GM21381 (cell line): ENCODE measurements at regions not wholly inside any gene's neighbourhood (a gene's known extent, or its start where the extent isn't known, plus 50 kb on each side); places are given as distances from the start of the nearest gene placed in this dataset.

Experiments used
- ATAC-seq: cut with Tn5 transposase; IDR thresholded peaks from one replicate; pipeline ENCODE4 v1.9.1; 2021; ENCODE audit warnings: mild to moderate bottlenecking, moderate library complexity; ENCODE audit not compliant: unreplicated experiment

GRCh38 chr7:21084286-21084685, 297.6 kb upstream of the SP8 start:
- no peak for ATAC-seq

- ATAC-seq: no peak
These were observed 300.0 kb upstream of the SP8 start for GRCh38 chr7:21086688-21087087.

- no peak for ATAC-seq
These were observed 303.0 kb upstream of the SP8 start for GRCh38 chr7:21089653-21090052.

- no peak for ATAC-seq
These were observed 306.3 kb upstream of the SP8 start for GRCh38 chr7:21092766-21093702.

GRCh38 chr7:21094589-21094988, 307.9 kb upstream of the SP8 start:
- ATAC-seq: no peak

GRCh38 chr7:21099432-21099831, 312.7 kb upstream of the SP8 start:
- ATAC-seq: no peak

- no peak for ATAC-seq
These were observed 313.3 kb upstream of the SP8 start for GRCh38 chr7:21099955-21100354.

GRCh38 chr7:21101541-21101940, 314.9 kb upstream of the SP8 start:
- no peak for ATAC-seq

- ATAC-seq: no peak
These were observed 316.9 kb upstream of the SP8 start for GRCh38 chr7:21103426-21104123.

GRCh38 chr7:21104124-21104500, 317.4 kb upstream of the SP8 start:
- no peak for ATAC-seq

GRCh38 chr7:21106296-21106732, 319.6 kb upstream of the SP8 start:
- ATAC-seq: no peak

GRCh38 chr7:21107101-21107500, 320.4 kb upstream of the SP8 start:
- no peak for ATAC-seq

- ATAC-seq: no peak
These were observed 319.7 kb upstream of the SP4 start for GRCh38 chr7:21108182-21108581.

GRCh38 chr7:21113609-21114415, 314.1 kb upstream of the SP4 start:
- no peak for ATAC-seq

GRCh38 chr7:21123586-21123985, 304.3 kb upstream of the SP4 start:
- ATAC-seq: no peak

- ATAC-seq: no peak
These were observed 302.6 kb upstream of the SP4 start for GRCh38 chr7:21125297-21125696.

GRCh38 chr7:21128062-21128817, 299.6 kb upstream of the SP4 start:
- ATAC-seq: no peak

- no peak for ATAC-seq
These were observed 296.0 kb upstream of the SP4 start for GRCh38 chr7:21131897-21132296.

- ATAC-seq: no peak
These were observed 293.3 kb upstream of the SP4 start for GRCh38 chr7:21134631-21135030.

GRCh38 chr7:21135437-21135836, 292.4 kb upstream of the SP4 start:
- ATAC-seq: no peak

GRCh38 chr7:21137640-21138039, 290.2 kb upstream of the SP4 start:
- ATAC-seq: no peak
